A673 (cell line): ENCODE measurements at regions not wholly inside any gene's neighbourhood (a gene's known extent, or its start where the extent isn't known, plus 50 kb on each side); places are given as distances from the start of the nearest gene placed in this dataset.

Source experiments
- CTCF ChIP-seq: fragments of 300-800, 200-600 bp; sonication (generic); conservative IDR thresholded peaks from 2 replicates; pipeline ENCODE4 v1.5.1; 2017; ENCODE audit warnings: low read depth, mild to moderate bottlenecking, antibody characterized with exemption, low read length, moderate library complexity, mixed read lengths
- EZH2 ChIP-seq: fragments of 200-600 bp; sonication (generic); IDR thresholded peaks from 2 replicates; pipeline ENCODE4 v1.6.1; 2017; ENCODE audit warnings: borderline replicate concordance, low read depth, mild to moderate bottlenecking, mixed read lengths, antibody characterized with exemption, low read length; ENCODE audit not compliant: poor library complexity, severe bottlenecking

GRCh38 chr5:18370531-18370930 is 736.3 kb downstream of the TAF11L14 start:
- TF ChIP-seq CTCF (no peak), EZH2 (no peak)
